ENCODE measurements at regions not wholly inside any gene's neighbourhood (a gene's known extent, or its start where the extent isn't known, plus 50 kb on each side); places are given as distances from the start of the nearest gene placed in this dataset.

DNA sequence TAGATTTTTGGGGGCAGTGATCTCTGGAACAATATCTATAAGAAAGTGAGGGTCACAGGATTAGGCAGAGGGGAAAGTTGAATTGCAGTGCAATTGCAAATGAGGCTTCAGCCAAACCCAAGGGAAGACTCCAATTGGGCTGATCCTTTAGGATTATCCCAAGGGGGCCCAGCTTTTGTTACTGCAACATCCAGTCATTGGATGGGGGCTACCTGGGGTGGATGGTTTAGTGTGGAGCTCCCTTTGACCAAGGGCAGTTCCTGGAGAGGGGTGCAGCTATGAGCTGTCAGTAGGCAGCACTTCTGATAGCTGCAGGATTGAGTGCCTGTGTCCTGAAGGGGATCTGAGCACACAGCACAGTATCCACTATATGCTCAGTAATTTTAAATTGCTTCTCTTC lies 355.2 kb upstream of the AZI2 start:
- H3K9me3 Mint-ChIP-seq, result peaks cover 8% of the 10 kb centered on the region
- H3K27ac Mint-ChIP-seq (ENCODE audit: low read depth), result no peak overlapping the region
- no peaks in the 10 kb centered on the region for H3K27me3 Mint-ChIP-seq
- no peaks in the 10 kb centered on the region for H3K36me3 Mint-ChIP-seq (ENCODE audit: insufficient read depth)
- H3K4me1 Mint-ChIP-seq, result no peaks in the 10 kb centered on the region
- DNase-seq (ENCODE audit: low spot score in 2 of 2), result no peak
- H3K4me3 Mint-ChIP-seq, result no peak overlapping the region
- ATAC-seq (replicated peaks; ENCODE audit: extremely low read depth, poor library complexity, severe bottlenecking), result no peak

- Mint-ChIP-seq H3K27me3 (no peaks in the 10 kb centered on the region), H3K27ac (ENCODE audit: low read depth) (no peak overlapping the region), H3K4me3 (no peak overlapping the region), H3K4me1 (no peaks in the 10 kb centered on the region), H3K9me3 (peaks cover 5% of the 10 kb centered on the region), H3K36me3 (ENCODE audit: insufficient read depth) (peaks cover 2% of the 10 kb centered on the region)
- DNase-seq (ENCODE audit: low spot score in 2 of 2) (no peak), ATAC-seq (replicated peaks; ENCODE audit: extremely low read depth, poor library complexity, severe bottlenecking) (no peak)
Observed at GRCh38 chr3:28711293-28711692, 362.7 kb upstream of the AZI2 start.

DNA sequence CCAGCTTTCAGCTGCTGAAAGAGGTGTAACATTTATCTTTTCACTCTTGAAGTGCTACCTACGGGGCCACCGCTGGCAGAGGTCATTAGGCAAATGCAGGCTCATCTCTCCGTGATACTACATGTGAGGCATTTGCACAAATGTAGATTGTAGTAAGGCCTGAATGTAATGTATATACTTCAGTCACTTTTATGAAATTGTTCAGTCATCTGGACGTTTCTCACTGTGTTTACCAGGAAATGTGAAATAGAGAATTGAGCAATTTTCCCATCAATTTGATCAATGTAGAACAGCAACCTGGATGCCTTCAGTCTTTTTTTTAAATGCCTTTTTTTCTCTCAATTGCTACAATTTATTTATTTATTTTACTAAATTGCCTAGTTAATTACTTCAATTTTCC lies 368.3 kb upstream of the AZI2 start:
- Mint-ChIP-seq H3K4me1 (no peaks in the 10 kb centered on the region), H3K4me3 (no peak overlapping the region), H3K27me3 (no peaks in the 10 kb centered on the region), H3K9me3 (no peaks in the 10 kb centered on the region), H3K36me3 (ENCODE audit: insufficient read depth) (no peaks in the 10 kb centered on the region), H3K27ac (ENCODE audit: low read depth) (no peak overlapping the region)
- ATAC-seq (replicated peaks; ENCODE audit: extremely low read depth, poor library complexity, severe bottlenecking), result no peak
- no peak for DNase-seq (ENCODE audit: low spot score in 2 of 2)

DNA sequence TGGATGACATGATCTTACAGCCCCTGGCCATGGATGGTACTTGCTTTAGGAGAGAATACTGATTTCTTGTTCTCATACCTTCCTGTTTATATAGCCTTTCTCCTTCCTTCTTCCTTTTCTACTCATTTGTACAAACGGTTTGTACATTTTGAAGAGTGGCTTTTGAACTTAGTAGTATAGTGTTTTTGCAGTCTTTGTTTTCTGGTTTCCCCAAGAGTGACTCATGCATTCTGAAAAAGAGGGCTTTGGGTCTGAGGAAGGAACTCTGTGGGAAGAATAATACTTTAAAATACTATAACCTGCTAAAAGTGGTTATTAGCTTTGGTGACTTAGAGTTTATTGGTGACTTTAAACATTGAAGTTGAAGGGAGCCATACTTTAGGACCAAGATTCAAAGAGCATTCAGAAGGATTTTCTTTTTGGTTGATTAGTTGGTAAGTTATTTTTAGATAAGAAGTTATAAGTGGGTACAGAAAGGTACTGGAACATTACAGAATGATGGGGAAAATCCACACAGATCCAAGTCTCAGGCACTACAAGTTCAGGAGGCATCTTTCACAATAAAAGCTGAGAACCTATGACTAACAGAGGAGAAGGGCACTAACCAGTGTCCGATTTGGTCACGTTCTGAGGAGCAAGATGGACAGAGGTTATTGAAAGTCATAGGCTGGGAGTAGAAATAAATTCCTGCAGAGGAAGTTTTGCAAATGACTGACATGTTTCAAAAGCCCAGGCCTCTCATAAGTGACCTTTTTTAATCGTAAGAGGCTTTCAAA lies 369.6 kb upstream of the AZI2 start:
- H3K4me1 Mint-ChIP-seq, result no peaks in the 10 kb centered on the region
- H3K4me3 Mint-ChIP-seq, result no peak overlapping the region
- H3K36me3 Mint-ChIP-seq (ENCODE audit: insufficient read depth), result no peaks in the 10 kb centered on the region
- H3K9me3 Mint-ChIP-seq, result no peaks in the 10 kb centered on the region
- no peaks in the 10 kb centered on the region for H3K27me3 Mint-ChIP-seq
- ATAC-seq (replicated peaks; ENCODE audit: extremely low read depth, poor library complexity, severe bottlenecking), result no peak
- DNase-seq (ENCODE audit: low spot score in 2 of 2), result no peak
- no peak overlapping the region for H3K27ac Mint-ChIP-seq (ENCODE audit: low read depth)

DNA sequence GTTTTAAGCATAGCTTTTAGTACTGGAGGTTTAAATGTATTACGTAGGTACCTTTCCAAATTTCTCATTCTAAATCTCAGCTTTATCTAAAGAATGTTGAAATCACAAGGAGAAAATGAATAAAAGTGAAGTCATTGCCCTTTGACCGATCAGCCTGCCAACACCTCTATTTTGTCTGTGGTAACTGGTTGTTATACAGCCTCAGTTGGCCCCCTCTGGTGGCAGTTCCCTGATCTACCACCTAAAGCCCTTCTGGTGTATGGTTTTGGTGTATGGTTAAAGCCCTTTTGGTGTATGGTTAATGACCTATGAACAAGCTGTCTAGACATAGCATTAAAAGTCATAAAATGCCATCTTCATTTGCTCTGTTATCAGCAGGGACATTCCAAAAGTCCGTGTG lies 378.2 kb upstream of the AZI2 start:
- no peaks in the 10 kb centered on the region for H3K4me1 Mint-ChIP-seq
- H3K4me3 Mint-ChIP-seq, result no peak overlapping the region
- no peak for ATAC-seq (replicated peaks; ENCODE audit: extremely low read depth, poor library complexity, severe bottlenecking)
- H3K27ac Mint-ChIP-seq (ENCODE audit: low read depth), result no peak overlapping the region
- H3K36me3 Mint-ChIP-seq (ENCODE audit: insufficient read depth), result no peaks in the 10 kb centered on the region
- H3K27me3 Mint-ChIP-seq, result no peaks in the 10 kb centered on the region
- no peaks in the 10 kb centered on the region for H3K9me3 Mint-ChIP-seq
- no peak for DNase-seq (ENCODE audit: low spot score in 2 of 2)

GRCh38 chr3:28727307-28727706 lies 378.7 kb upstream of the AZI2 start:
- Mint-ChIP-seq H3K27ac (ENCODE audit: low read depth) (no peak overlapping the region), H3K4me3 (no peak overlapping the region), H3K4me1 (no peaks in the 10 kb centered on the region), H3K27me3 (no peaks in the 10 kb centered on the region), H3K9me3 (no peaks in the 10 kb centered on the region), H3K36me3 (ENCODE audit: insufficient read depth) (no peaks in the 10 kb centered on the region)
- no peak for ATAC-seq (replicated peaks; ENCODE audit: extremely low read depth, poor library complexity, severe bottlenecking)
- DNase-seq (ENCODE audit: low spot score in 2 of 2), result no peak

DNA sequence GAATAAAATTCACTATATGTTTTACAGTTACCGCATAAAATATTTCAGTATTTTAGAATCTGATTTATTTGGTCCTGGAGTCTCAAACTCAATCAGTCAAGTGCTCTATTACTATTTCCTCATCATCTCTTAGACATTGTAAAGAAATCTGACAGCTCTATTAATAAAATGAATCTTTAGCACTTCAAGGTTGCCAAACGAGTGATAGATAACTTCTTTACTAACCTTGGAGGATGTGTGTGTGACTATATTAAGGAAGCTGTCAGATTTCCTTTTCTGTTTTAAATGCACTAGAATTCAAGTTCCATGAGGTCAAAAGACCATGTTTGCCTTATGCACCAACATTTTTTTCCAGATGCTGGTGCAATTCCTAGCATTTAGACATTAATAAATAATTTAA lies 389.8 kb upstream of the AZI2 start:
- H3K27ac Mint-ChIP-seq (ENCODE audit: low read depth), result no peak overlapping the region
- no peak for DNase-seq (ENCODE audit: low spot score in 2 of 2)
- H3K36me3 Mint-ChIP-seq (ENCODE audit: insufficient read depth), result peaks cover 2% of the 10 kb centered on the region
- peaks cover 5% of the 10 kb centered on the region for H3K9me3 Mint-ChIP-seq
- H3K27me3 Mint-ChIP-seq, result no peaks in the 10 kb centered on the region
- H3K4me1 Mint-ChIP-seq, result no peaks in the 10 kb centered on the region
- H3K4me3 Mint-ChIP-seq, result no peak overlapping the region
- no peak for ATAC-seq (replicated peaks; ENCODE audit: extremely low read depth, poor library complexity, severe bottlenecking)

- H3K27me3 Mint-ChIP-seq, result no peaks in the 10 kb centered on the region
- DNase-seq (ENCODE audit: low spot score in 2 of 2) (no peak), ATAC-seq (replicated peaks; ENCODE audit: extremely low read depth, poor library complexity, severe bottlenecking) (no peak)
- H3K36me3 Mint-ChIP-seq (ENCODE audit: insufficient read depth), result peaks cover 2% of the 10 kb centered on the region
- no peak overlapping the region for H3K4me3 Mint-ChIP-seq
- H3K4me1 Mint-ChIP-seq, result no peaks in the 10 kb centered on the region
- no peaks in the 10 kb centered on the region for H3K9me3 Mint-ChIP-seq
- no peak overlapping the region for H3K27ac Mint-ChIP-seq (ENCODE audit: low read depth)
Observed at GRCh38 chr3:28739647-28740046, 391.0 kb upstream of the AZI2 start.

DNA sequence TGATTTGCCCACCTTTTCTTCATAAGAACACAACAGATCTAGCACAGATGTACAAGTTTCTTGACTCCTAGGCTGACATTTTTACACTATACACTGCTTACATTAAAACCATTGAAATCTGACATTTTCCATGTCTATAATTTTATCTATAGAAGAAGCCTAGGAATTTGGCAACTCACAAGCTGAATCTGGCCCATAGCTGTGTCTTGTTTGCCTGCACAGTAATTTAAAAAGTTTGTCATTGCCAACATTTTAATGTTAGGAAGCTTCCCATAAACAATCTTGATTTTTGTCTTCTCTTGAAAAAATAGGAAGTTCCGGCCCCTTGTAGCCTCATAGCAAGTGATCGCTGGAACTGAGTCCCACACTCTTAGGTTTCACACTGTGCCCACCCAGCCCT lies 394.6 kb upstream of the AZI2 start:
- no peak for ATAC-seq (replicated peaks; ENCODE audit: extremely low read depth, poor library complexity, severe bottlenecking)
- no peaks in the 10 kb centered on the region for H3K4me1 Mint-ChIP-seq
- no peak for DNase-seq (ENCODE audit: low spot score in 2 of 2)
- no peak overlapping the region for H3K4me3 Mint-ChIP-seq
- no peak overlapping the region for H3K27ac Mint-ChIP-seq (ENCODE audit: low read depth)
- peaks cover 9% of the 10 kb centered on the region for H3K9me3 Mint-ChIP-seq
- H3K36me3 Mint-ChIP-seq (ENCODE audit: insufficient read depth), result peaks cover 2% of the 10 kb centered on the region
- no peaks in the 10 kb centered on the region for H3K27me3 Mint-ChIP-seq

- Mint-ChIP-seq H3K27me3 (no peaks in the 10 kb centered on the region), H3K4me1 (no peaks in the 10 kb centered on the region), H3K9me3 (peaks cover 9% of the 10 kb centered on the region), H3K4me3 (no peak overlapping the region), H3K27ac (ENCODE audit: low read depth) (no peak overlapping the region), H3K36me3 (ENCODE audit: insufficient read depth) (peaks cover 2% of the 10 kb centered on the region)
- ATAC-seq (replicated peaks; ENCODE audit: extremely low read depth, poor library complexity, severe bottlenecking) (no peak), DNase-seq (ENCODE audit: low spot score in 2 of 2) (no peak)
Observed at GRCh38 chr3:28743831-28744230, 395.2 kb upstream of the AZI2 start.

- Mint-ChIP-seq H3K4me1 (no peaks in the 10 kb centered on the region), H3K27ac (ENCODE audit: low read depth) (no peak overlapping the region), H3K36me3 (ENCODE audit: insufficient read depth) (peaks cover 1% of the 10 kb centered on the region), H3K27me3 (no peaks in the 10 kb centered on the region), H3K9me3 (peaks cover 16% of the 10 kb centered on the region), H3K4me3 (no peak overlapping the region)
- ATAC-seq (replicated peaks; ENCODE audit: extremely low read depth, poor library complexity, severe bottlenecking) (no peak), DNase-seq (ENCODE audit: low spot score in 2 of 2) (no peak)
Observed at GRCh38 chr3:28745436-28745835, 396.8 kb upstream of the AZI2 start.

- DNase-seq (ENCODE audit: low spot score in 2 of 2) (no peak), ATAC-seq (replicated peaks; ENCODE audit: extremely low read depth, poor library complexity, severe bottlenecking) (no peak)
- Mint-ChIP-seq H3K27ac (ENCODE audit: low read depth) (no peak overlapping the region), H3K27me3 (no peaks in the 10 kb centered on the region), H3K9me3 (peaks cover 22% of the 10 kb centered on the region), H3K36me3 (ENCODE audit: insufficient read depth) (peaks cover 1% of the 10 kb centered on the region), H3K4me1 (no peaks in the 10 kb centered on the region), H3K4me3 (no peak overlapping the region)
Observed at GRCh38 chr3:28745916-28746617, 397.4 kb upstream of the AZI2 start.

GRCh38 chr3:28746990-28747389 lies 398.4 kb upstream of the AZI2 start:
- DNase-seq (ENCODE audit: low spot score in 2 of 2), result no peak
- no peak overlapping the region for H3K4me3 Mint-ChIP-seq
- H3K9me3 Mint-ChIP-seq, result peaks cover 22% of the 10 kb centered on the region
- ATAC-seq (replicated peaks; ENCODE audit: extremely low read depth, poor library complexity, severe bottlenecking), result no peak
- H3K4me1 Mint-ChIP-seq, result no peaks in the 10 kb centered on the region
- H3K27ac Mint-ChIP-seq (ENCODE audit: low read depth), result no peak overlapping the region
- H3K27me3 Mint-ChIP-seq, result no peaks in the 10 kb centered on the region
- no peaks in the 10 kb centered on the region for H3K36me3 Mint-ChIP-seq (ENCODE audit: insufficient read depth)
